Type B pancreatic cell (in vitro differentiated cells): ENCODE measurements at regions not wholly inside any gene's neighbourhood (a gene's known extent, or its start where the extent isn't known, plus 50 kb on each side); places are given as distances from the start of the nearest gene placed in this dataset.

Source experiments
- DNase-seq: peaks from one replicate; pipeline ENCODE4 v3.0.0; 2021; ENCODE audit warnings: mixed read lengths; ENCODE audit not compliant: unreplicated experiment; ENCODE audit errors: extremely low spot score
- H3K27ac Mint-ChIP-seq: 2 replicates; pipeline ENCODE4 v1.8.0; 2021; ENCODE audit warnings: mild to moderate bottlenecking, mixed read lengths
- H3K27me3 Mint-ChIP-seq: 2 replicates; pipeline ENCODE4 v1.8.0; 2021; ENCODE audit warnings: mixed read lengths
- H3K36me3 Mint-ChIP-seq: 2 replicates; pipeline ENCODE4 v1.8.0; 2021; ENCODE audit warnings: mixed read lengths
- H3K4me1 Mint-ChIP-seq: one replicate; pipeline ENCODE4 v1.8.0; 2021; ENCODE audit warnings: mixed read lengths; ENCODE audit not compliant: unreplicated experiment
- H3K4me3 Mint-ChIP-seq: 2 replicates; pipeline ENCODE4 v1.8.0; 2021; ENCODE audit warnings: mild to moderate bottlenecking, mixed read lengths
- H3K9me3 Mint-ChIP-seq: 2 replicates; pipeline ENCODE4 v1.8.0; 2021; ENCODE audit warnings: mixed read lengths
- TF ChIP-seq, protein P1 (sequence below): fragments of 200-600 bp; sonication (generic); conservative IDR thresholded peaks from 2 replicates; pipeline ENCODE4 v1.5.0; 2021; ENCODE audit warnings: antibody characterized with exemption, mild to moderate bottlenecking

DNA sequence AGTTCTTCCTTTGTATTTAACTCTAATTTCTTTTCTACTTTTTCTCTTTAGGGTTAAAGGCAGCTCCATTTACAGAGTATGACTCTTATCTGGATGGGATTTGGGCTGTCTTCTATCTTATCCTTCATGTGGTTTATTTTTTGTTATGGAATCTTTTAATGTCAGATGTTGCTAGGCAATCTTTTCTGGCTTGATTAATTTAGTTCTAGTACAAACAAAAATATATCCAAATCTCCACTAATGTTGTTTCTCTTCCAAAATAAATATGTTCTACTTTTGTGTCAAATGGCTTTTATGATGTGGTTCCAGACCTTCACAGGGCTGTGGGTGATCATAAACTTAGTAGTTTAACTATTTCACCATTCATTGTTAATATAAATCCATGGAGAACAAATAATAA lies 246.9 kb downstream of the AHR start:
- no peak overlapping the region for H3K4me3 Mint-ChIP-seq

DNA sequence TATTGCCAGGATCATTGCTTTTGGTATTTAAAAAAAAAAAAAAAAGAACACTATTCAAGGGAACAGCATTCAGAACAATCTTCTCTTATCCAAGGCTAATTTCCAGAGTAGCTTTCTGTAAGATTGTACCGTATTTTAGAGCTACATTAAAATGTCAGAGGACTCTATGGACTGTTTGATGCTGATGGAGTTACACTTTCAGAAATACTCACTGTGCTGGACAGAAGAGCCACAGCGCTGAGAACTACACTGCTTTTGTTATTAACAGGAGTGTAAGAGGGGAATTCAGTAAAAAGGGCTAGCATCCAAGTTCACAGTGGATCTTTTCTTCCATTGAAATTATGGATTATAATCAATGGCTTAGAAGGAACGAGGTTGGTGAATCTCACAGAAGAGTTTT lies 247.7 kb downstream of the AHR start:
- DNase-seq = no peak
- no peak overlapping the region for H3K4me3 Mint-ChIP-seq
- peaks cover 4% of the 10 kb centered on the region for H3K9me3 Mint-ChIP-seq
- no peaks in the 10 kb centered on the region for H3K27me3 Mint-ChIP-seq
- TF ChIP-seq, protein P1, sequence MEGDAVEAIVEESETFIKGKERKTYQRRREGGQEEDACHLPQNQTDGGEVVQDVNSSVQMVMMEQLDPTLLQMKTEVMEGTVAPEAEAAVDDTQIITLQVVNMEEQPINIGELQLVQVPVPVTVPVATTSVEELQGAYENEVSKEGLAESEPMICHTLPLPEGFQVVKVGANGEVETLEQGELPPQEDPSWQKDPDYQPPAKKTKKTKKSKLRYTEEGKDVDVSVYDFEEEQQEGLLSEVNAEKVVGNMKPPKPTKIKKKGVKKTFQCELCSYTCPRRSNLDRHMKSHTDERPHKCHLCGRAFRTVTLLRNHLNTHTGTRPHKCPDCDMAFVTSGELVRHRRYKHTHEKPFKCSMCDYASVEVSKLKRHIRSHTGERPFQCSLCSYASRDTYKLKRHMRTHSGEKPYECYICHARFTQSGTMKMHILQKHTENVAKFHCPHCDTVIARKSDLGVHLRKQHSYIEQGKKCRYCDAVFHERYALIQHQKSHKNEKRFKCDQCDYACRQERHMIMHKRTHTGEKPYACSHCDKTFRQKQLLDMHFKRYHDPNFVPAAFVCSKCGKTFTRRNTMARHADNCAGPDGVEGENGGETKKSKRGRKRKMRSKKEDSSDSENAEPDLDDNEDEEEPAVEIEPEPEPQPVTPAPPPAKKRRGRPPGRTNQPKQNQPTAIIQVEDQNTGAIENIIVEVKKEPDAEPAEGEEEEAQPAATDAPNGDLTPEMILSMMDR = no peak
- H3K27ac Mint-ChIP-seq = no peak overlapping the region
- H3K36me3 Mint-ChIP-seq = no peaks in the 10 kb centered on the region
- no peaks in the 10 kb centered on the region for H3K4me1 Mint-ChIP-seq

More for the DNA sequence above, 246.9 kb downstream of the AHR start:
- Mint-ChIP-seq H3K27ac (no peak overlapping the region), H3K27me3 (no peaks in the 10 kb centered on the region), H3K36me3 (no peaks in the 10 kb centered on the region), H3K4me1 (no peaks in the 10 kb centered on the region), H3K9me3 (peaks cover 4% of the 10 kb centered on the region)
- TF ChIP-seq, protein P1 = no peak
- DNase-seq = no peak

DNA sequence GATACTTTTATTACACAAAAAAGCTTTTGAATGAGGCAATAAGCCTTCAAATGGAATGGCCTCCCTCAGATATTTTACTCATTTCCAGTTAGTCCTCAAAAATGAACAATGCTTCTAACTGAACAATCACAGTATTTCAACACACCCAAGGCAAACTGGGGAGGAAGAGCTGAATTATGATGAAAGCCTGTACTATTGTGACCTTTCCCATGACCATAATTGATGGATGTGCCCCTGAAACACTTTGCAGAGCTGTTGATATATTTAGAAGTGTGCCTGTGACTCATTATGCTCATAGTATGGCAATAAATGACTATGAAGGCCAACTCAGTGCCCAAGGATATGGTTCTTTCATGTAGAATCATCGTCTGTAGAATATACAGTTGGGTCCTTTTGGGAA lies 248.1 kb downstream of the AHR start:
- Mint-ChIP-seq H3K27me3 (no peaks in the 10 kb centered on the region), H3K4me3 (no peak overlapping the region), H3K27ac (no peak overlapping the region), H3K9me3 (peaks cover 4% of the 10 kb centered on the region), H3K4me1 (no peaks in the 10 kb centered on the region), H3K36me3 (no peaks in the 10 kb centered on the region)
- TF ChIP-seq, protein P1 = no peak
- DNase-seq = no peak

DNA sequence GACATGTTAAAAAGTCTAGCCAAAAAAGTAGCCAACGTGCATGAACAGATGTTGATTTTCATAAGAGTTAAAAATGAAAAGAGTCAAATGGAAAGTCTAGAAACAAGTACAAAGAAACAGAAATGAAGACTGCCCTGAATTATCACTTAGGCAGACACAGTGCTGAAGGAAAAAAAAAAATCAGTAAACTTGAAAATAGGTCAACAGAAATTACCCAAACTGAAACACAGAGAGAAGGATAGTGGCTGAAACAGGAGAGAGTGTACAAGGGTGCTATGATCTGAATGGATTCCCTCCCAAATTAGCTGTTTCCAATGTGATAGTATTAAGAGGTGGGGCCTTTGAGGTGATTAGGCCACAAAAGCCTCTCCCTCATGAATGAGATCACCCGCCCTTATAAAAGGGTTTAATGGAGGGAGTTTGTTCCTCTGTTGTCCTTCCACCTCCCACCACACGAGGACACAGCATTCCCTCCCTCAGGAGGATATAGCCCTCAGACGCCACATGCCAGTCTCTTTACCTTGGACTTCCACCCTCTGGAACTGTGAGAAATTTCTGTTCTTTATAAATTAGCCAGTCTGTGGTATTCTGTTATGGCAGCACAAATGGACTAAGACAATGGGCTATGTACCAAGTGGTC lies 249.7 kb downstream of the AHR start:
- DNase-seq = no peak
- H3K27ac Mint-ChIP-seq = no peak overlapping the region

DNA sequence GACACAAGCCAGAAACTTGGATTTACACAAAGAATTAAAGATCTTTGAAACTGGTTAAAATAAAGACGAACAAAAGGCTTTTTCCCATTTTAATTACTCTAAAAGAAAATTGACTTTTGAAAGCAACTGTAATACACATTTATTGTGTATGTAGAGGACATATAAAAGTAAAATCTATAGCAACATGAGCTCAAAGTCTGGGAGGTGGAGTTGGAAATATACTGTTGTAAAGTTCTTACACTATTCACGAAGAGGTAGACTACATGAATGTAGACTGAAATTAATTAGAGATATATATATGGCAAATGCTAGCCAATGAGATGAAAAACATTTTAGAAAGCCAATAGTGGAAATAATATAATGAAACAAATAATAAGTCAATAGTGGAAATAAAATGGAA lies 251.0 kb downstream of the AHR start:
- Mint-ChIP-seq H3K4me1 (no peaks in the 10 kb centered on the region), H3K4me3 (no peak overlapping the region), H3K9me3 (peaks cover 10% of the 10 kb centered on the region), H3K36me3 (peaks cover 4% of the 10 kb centered on the region), H3K27ac (no peak overlapping the region), H3K27me3 (peaks cover 2% of the 10 kb centered on the region)
- TF ChIP-seq, protein P1 = no peak
- DNase-seq = no peak

More for the DNA sequence above, 249.7 kb downstream of the AHR start:
- H3K4me1 Mint-ChIP-seq = no peaks in the 10 kb centered on the region
- H3K9me3 Mint-ChIP-seq = peaks cover 4% of the 10 kb centered on the region
- no peak overlapping the region for H3K4me3 Mint-ChIP-seq
- TF ChIP-seq, protein P1 = no peak
- H3K27me3 Mint-ChIP-seq = no peaks in the 10 kb centered on the region
- no peaks in the 10 kb centered on the region for H3K36me3 Mint-ChIP-seq
